GM18907 (cell line): ENCODE measurements at regions not wholly inside any gene's neighbourhood (a gene's known extent, or its start where the extent isn't known, plus 50 kb on each side); places are given as distances from the start of the nearest gene placed in this dataset.
"Not testable (repeated sequence)": the region's sequence is repeated elsewhere in the genome, so short reads cannot be mapped to it uniquely, and the experiment has no call there.

Experiments
- ATAC-seq: cut with Tn5 transposase; IDR thresholded peaks from one replicate; pipeline ENCODE4 v1.9.1; 2021; ENCODE audit warnings: mild to moderate bottlenecking, moderate library complexity; ENCODE audit not compliant: unreplicated experiment

GRCh38 chr14:101075801-101076413 is 172.4 kb upstream of the RTL1 start:
- ATAC-seq, result no peak

DNA sequence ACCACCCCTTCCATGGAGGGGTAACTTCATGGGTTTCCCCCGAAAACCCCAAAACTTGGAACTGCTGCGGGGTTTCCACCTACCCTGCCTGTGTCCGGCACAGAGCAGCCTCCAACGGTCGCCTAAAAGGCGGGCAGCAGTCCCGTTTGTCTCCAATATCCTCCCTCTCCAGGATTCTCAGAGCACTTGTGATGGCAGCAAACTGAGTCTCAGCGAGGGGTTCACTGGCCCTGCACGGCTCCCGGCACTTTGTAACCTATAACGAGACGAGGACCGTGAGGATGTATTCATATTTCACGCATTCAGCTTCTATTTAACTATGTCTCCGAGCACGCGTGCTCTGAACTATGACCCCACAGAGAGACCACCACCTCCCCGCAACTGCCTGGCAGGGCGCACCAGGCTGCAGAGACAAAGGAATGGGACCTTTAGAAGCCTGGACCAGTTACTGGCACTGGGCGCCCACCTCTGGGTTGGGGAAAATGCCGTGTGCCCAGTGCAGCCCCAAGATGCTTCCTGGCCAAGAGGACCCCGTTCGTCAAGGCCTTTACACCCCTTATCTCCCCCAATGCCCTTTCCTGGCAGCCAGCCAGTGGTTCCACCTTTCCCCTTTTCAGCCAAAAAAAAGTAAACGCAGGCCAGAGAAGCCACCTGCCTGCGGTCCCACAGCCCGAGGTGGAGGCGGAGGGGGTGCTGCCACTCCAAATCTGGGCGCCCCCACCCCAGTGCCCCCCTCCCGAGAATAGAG is 173.1 kb upstream of the RTL1 start:
- ATAC-seq, result no peak

GRCh38 chr14:101077481-101078074 is 174.1 kb upstream of the RTL1 start:
- ATAC-seq, result no peak

DNA sequence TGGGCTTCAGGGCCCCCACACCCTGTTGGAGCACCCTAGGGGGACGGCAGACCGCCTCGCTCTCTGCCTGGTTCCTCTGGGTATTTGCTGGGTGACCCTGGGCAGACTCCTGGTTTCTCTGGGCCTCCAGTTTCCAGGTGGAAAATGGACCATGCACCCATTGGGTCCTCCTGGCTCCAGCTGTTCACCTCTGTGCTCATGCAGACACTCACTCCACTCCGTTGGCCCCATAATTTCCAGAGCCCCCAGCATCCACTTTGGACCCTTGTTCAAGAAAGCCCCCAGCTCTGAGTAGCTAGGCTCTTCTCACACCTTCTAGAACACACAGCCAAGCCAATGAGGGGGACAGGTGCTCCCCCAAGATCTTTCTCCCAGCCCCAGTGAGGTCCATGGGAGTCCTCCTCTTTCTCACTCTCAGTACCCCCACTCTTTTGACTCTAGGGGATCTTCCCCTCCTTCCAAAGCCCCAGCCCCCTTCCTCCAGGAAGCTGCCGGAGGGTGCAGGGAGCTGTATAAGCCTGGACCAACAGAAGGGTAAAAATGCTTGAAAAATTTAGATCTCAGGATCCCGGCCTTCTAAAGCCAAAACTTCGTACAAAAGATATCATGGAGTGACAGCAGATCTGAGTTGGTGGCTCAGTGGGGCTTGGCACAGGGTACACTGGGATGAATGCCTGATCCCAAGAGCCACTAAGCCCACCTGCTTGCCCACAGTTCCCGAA is 174.8 kb upstream of the RTL1 start:
- no peak for ATAC-seq

DNA sequence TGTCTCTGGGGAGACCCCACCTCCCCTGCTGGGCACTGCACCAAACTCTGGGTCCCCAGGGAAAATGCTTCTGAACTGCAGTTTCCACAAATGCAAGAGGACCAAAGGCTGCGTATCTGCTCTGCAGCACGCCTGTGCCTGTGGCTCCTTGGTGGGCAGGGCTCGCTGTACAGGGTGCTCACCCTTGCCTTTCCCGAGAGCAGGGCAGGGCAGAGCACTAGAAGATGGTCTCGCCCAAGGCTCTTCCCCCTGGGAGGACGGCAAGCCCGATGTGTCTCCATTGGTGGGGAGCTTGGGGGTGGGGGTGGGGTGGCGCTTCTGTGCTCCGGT is 175.3 kb upstream of the RTL1 start:
- ATAC-seq, result no peak

- no peak for ATAC-seq
Measured at GRCh38 chr14:101080922-101081593, 177.5 kb upstream of the RTL1 start.

DNA sequence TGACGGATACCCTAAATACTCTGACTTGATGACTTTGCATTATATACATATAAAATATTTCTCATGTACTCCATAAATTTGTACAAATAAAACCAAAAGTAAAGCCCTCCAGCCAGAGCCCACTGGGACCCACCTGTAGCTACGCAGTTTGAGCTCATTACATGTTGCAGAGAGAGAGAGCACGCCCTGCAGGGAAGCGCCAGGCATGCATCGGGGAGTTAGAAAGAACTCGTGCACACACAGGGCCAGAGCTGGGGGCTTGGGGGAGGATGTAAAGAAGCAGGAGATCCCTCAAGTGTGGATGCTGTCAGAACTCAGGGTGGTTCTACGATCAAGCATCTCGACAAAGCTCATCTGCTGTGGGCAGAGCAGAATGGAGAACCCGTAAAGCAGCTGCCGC is 178.5 kb upstream of the RTL1 start:
- no peak for ATAC-seq

DNA sequence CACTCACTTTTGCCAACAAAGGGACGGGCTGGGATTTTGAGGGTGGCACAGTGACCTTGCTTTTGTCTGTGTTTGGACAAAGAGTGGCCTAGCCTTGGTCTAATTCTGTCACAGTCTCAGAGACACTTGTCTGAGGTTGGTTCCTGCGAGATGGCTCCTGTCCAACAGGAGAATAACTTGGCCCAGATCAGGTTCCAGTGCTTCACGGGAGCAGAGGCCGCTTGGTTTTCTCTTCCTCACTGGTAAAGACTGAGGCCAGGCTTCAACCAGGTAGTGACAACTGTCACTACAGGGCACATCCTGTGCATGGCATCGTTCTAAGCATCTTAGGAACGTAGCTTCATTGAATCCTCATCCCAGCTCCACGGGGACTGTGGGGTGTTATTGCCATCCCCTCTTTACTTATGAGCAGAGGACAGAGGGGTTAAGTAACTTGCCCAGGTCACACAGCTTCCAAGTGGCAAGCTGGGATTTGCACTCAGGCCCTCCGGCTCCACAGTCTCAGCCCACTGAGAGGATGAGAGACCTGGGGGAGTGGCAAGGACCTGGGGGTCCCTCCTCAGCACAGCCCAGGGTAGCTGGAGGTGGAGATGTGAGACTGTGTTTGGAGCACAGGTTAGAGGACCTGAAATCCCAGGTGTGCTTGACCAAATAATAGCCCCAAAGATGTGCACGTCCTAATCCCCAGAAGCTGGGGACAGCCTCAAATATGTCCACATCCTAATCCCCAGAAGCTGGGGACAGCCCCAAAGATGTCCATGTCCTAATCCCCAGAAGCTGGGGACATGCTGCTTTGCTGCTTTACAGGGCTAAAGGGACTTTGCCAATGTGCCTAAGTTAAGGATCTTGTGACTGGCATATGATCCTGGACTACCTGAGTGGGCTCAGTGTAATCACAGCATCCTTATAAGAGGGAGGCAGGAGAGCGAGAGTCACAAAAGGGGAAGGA is 179.2 kb upstream of the RTL1 start:
- ATAC-seq, result no peak

DNA sequence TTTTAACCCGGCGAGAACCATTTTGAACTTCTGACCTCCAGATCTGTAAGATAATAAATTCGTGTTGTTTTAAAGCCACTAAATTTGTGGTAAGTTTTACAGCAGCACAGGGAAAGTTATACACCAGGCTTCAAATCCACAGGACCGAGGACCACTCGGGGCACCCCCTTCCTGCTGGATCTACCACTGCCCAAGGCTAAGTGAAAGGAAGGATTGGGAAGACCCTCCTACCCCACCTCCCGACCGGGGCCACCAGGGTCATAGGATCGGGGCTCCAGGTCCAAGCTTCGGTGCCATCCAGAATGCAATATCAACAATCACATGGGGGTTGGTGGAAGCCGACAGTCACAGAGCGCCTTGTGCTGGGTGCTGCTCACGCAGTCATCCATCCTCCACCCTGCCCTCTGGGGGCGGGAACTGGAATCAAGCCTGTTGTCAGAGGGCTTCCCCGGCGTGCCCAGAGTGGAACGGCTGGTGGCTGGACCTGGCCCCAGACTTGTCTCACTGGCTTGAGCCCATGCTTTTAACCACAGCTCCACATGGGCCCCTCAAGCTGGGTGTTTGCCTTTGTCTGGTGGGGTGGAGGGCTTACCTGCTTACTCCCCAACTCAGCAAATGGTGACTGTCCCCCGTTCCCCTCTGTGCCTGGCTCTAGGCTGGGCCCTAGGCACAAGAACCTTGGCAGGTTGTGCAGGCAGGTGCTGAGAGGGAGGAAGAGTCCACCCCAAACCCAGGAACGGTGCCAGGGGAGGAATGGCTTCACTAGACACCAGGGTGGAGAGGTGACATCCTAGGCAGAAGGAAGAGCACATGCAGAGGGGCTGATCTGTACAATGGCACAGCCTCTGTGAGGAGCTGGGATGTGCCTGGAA is 180.3 kb upstream of the RTL1 start:
- ATAC-seq, result no peak

- ATAC-seq, result no peak
Measured at GRCh38 chr14:101084436-101084826, 180.9 kb upstream of the RTL1 start.

DNA sequence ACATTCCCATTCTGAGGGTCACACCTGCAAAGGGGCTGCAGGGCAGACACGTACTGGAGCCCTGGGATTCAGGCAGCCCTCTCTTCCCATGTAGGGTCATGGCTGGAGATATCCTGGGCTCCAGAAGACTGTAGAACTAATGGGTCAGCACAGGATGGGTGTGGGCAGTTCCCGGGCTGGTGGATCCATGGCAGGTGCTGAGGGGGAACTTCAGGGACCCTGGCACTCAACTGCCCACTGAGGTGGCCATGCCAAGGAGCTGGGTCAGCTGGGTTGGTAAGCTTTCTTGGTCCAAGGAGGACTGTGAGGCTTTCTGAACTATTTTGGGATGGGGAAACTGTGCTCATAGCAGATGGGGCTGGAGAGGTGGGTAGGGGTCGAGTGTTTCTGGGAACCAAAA is 183.4 kb upstream of the RTL1 start:
- ATAC-seq, result no peak

DNA sequence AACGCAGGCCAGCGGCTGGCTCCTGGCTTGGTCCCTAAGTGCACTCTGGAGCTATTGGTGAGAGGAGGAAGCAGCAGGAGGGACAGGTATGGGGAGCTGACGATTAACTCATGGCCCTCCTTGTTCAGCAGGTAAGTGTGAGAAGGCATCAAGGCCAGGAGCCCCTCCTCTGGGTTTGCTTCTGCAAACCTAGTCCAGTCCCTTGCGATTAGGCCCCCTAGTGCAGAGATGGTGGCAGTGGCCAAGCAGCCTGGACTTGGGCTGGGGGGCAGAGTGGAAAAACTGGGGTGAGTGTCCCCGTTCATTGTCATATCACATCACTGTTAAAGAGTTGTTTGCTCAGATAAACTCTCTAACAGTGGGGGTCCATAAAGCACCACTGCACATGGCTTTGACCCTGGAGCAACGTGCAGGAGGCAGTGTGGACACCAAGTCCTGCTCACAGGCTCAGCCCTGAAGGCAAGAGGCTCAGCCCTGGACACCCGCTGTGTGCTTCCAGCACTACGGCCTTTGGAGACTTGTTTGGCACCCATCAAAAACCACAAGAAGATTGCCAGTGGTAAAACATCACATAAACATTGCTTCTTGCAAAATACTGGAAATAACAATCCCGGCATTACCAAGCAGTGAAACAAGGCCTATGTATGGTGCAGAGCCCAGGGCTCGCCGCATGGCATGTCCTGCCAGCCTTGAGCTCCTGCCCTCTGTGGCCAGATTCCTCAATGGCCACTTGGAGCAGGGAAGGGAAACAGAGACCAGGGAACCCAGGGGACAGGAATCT is 184.3 kb upstream of the RTL1 start:
- ATAC-seq, result no peak

- ATAC-seq, result no peak
Measured at GRCh38 chr14:101088395-101088667, 184.8 kb upstream of the RTL1 start.

DNA sequence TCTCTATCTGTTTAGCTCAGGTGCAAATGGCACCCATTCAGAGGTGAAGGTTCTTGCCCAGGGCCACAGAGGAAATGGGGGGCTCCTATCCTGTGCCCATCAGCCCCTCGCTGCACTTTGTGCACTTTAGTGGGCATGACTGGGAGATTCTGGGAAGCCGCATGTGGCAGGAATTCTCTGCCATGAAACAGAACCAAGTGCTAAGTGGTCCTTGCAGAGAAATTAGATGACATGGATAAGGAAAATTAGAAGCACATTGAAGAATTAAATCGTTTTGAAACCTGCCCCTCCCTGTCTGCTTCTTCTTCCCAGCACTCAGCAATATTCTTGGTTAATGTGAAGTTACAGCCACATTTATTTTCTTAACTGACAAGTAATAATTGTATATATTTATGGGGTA is 185.2 kb upstream of the RTL1 start:
- no peak for ATAC-seq

DNA sequence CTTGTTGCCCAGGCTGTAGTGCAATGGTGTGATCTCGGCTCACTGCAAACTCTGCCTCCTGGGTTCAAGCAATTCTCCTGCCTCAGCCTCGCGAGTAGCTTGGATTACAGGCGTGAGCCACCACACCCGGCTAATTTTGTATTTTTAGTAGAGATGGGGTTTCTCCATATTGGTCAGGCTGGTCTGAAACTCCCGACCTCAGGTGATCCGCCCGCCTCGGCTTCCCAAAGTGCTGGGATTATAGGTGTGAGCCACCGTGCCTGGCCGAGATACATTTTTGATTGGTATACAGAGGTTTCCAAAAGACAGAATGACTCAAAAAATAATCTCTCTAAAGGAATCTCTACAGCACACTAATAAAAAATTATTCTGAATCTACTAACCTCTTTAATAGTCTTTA is 187.0 kb upstream of the RTL1 start:
- not testable (repeated sequence) for ATAC-seq

GRCh38 chr14:101090976-101091375 is 187.5 kb upstream of the RTL1 start:
- no peak for ATAC-seq

GRCh38 chr14:101094916-101095315 is 191.4 kb upstream of the RTL1 start:
- not testable (repeated sequence) for ATAC-seq

- ATAC-seq, result no peak
Measured at GRCh38 chr14:101096551-101096950, 193.0 kb upstream of the RTL1 start.
